K562 (cell line): ENCODE measurements at regions not wholly inside any gene's neighbourhood (a gene's known extent, or its start where the extent isn't known, plus 50 kb on each side); places are given as distances from the start of the nearest gene placed in this dataset.

ENCODE experiments used
- ATAC-seq: fragments of 200-7000 bp; cut with Tn5 transposase; 3 replicates; pipeline ENCODE4 v1.9.1; 2020; ENCODE audit warnings: moderate library complexity
- BruUV-seq: library from RNA; stranded (reverse); fragments of 400-500 nt; replicated peaks from 2 replicates; lab custom pipeline; 2021; lab: Mats Ljungman, UMichigan
- CTCF ChIA-PET: fragments of 300-600 bp; formaldehyde crosslinking; extraction: SDS; loops from one replicate; lab custom pipeline; 2021; ENCODE audit warnings: low intra/inter-chr PET ratio; lab: Yijun Ruan, JAX
- POLR2A ChIA-PET: fragments of 300-600, 350-650 bp; sonication (Branson Sonifier 250); formaldehyde crosslinking; extraction: SDS; loops from one replicate; lab custom pipeline; 2021; ENCODE audit warnings: antibody characterized with exemption, inconsistent platforms; lab: Yijun Ruan, JAX
- DNase-seq, 4 experiments: peaks; one replicate each; pipeline versions ENCODE4 v3.0.0 to v3.0.0-alpha.2; 2011 to 2018; ENCODE audit warnings: low spot score in 3 of 4, mixed read lengths in 3 of 4; ENCODE audit errors: extremely low read depth in 1 of 4
- FAIRE-seq: peaks from 2 replicates; lab custom pipeline; 2011; peaks lifted over from hg19 to GRCh38; lab: Jason Lieb, UNC
- H2AFZ ChIP-seq: 2 replicates; pipeline ENCODE4 v1.6.0; 2011; ENCODE audit warnings: low read depth, low read length, control low read depth, inconsistent platforms
- H3K27ac ChIP-seq: fragments of 200-600 bp; 3 replicates; pipeline ENCODE4 v1.8.0; 2011; ENCODE audit warnings: low read depth, mild to moderate bottlenecking, control low read depth, inconsistent platforms, low read length, moderate library complexity, mixed read lengths; ENCODE audit errors: extremely low read depth
- H3K27me3 ChIP-seq, 2 experiments: fragments of 300-600 bp in 1 of 2; 2 replicates in 1 of 2; 3 replicates in 1 of 2; pipeline versions ENCODE4 v1.6.0 to v1.8.0; 2011; ENCODE audit warnings: inconsistent platforms in 2 of 2, low read length in 2 of 2, mild to moderate bottlenecking in 1 of 2, mixed read lengths in 1 of 2, moderate library complexity in 1 of 2; ENCODE audit not compliant: control insufficient read depth in 2 of 2, insufficient read depth in 2 of 2
- H3K36me3 ChIP-seq: fragments of 300-600 bp; 3 replicates; pipeline ENCODE4 v1.8.0; 2011; ENCODE audit warnings: mild to moderate bottlenecking, low read length, inconsistent platforms; ENCODE audit not compliant: control insufficient read depth, insufficient read depth
- H3K4me1 ChIP-seq, 2 experiments: fragments of 200-600 bp in 1 of 2; replicated peaks in 1 of 2; 2 replicates in 1 of 2; 3 replicates in 1 of 2; pipeline versions ENCODE4 v1.5.1 to v1.8.0; 2011; ENCODE audit warnings: inconsistent platforms in 2 of 2, low read length in 2 of 2, mild to moderate bottlenecking in 1 of 2, mixed read lengths in 1 of 2, moderate library complexity in 1 of 2; ENCODE audit not compliant: control insufficient read depth in 2 of 2, insufficient read depth in 2 of 2
- H3K4me2 ChIP-seq: 2 replicates; pipeline ENCODE4 v1.6.1; 2011; ENCODE audit warnings: low read length, control low read depth, inconsistent platforms, mixed read lengths; ENCODE audit not compliant: insufficient read depth
- H3K4me3 ChIP-seq: fragments of 200-600 bp; sonication (generic), shearing (Covaris generic); 2 replicates; pipeline ENCODE4 v1.5.1; 2016; ENCODE audit warnings: control low read depth, inconsistent platforms
- H3K79me2 ChIP-seq: fragments of 200-600 bp; 3 replicates; pipeline ENCODE4 v1.8.0; 2011; ENCODE audit warnings: low read length, inconsistent platforms; ENCODE audit not compliant: control insufficient read depth, insufficient read depth
- H3K9ac ChIP-seq, 2 experiments: 2 replicates each; pipeline versions ENCODE4 v1.6.0 to v1.6.1; 2011; ENCODE audit warnings: low read depth in 2 of 2, low read length in 2 of 2, control low read depth in 1 of 2, inconsistent platforms in 1 of 2, mild to moderate bottlenecking in 1 of 2, mixed read lengths in 1 of 2; ENCODE audit not compliant: insufficient read depth in 1 of 2
- H3K9me1 ChIP-seq: one replicate; pipeline ENCODE4 v1.6.0; 2011; ENCODE audit warnings: inconsistent platforms, mild to moderate bottlenecking, low read length, moderate library complexity; ENCODE audit not compliant: control insufficient read depth, insufficient read depth
- H3K9me3 ChIP-seq: replicated peaks from 2 replicates; pipeline ENCODE4 v1.5.1; 2011; ENCODE audit warnings: low read depth, low read length, inconsistent platforms; ENCODE audit not compliant: control insufficient read depth, insufficient read depth
- H4K20me1 ChIP-seq: replicated peaks from 2 replicates; pipeline ENCODE4 v1.6.1; 2011; ENCODE audit warnings: low read length, inconsistent platforms, mixed read lengths; ENCODE audit not compliant: control insufficient read depth, insufficient read depth
- CREBBP ChIP-seq: IDR thresholded peaks from one replicate; pipeline ENCODE4 v1.6.1; 2012; ENCODE audit warnings: low read depth, mild to moderate bottlenecking, control low read depth, inconsistent platforms, low read length
- HDAC8 ChIP-seq: fragments of 450-650 bp; IDR thresholded peaks from 2 replicates; pipeline ENCODE4 v1.6.1; 2016; ENCODE audit warnings: mild to moderate bottlenecking, missing genetic modification characterization, moderate library complexity, missing compliant biosample characterization
- HMG20B ChIP-seq: fragments of 250-450 bp; sonication (Bioruptor Pico); IDR thresholded peaks from 2 replicates; pipeline ENCODE4 v1.5.0; 2021; ENCODE audit warnings: mild to moderate bottlenecking
- MTA2 ChIP-seq: fragments of 450-650 bp; IDR thresholded peaks from 2 replicates; pipeline ENCODE4 v1.6.1; 2016; ENCODE audit warnings: low read depth
- RBFOX2 ChIP-seq: fragments of 200-400 bp; formaldehyde crosslinking; IDR thresholded peaks from 2 replicates; pipeline ENCODE4 v1.6.1; 2017; ENCODE audit warnings: low read depth, mild to moderate bottlenecking, low read length, moderate library complexity
- RFX7 ChIP-seq: fragments of 250-450 bp; sonication (Bioruptor Pico); IDR thresholded peaks from 2 replicates; pipeline ENCODE4 v1.5.1; 2021; ENCODE audit warnings: mild to moderate bottlenecking
- ZNF583 ChIP-seq: fragments of 250-450 bp; sonication (Bioruptor Pico); IDR thresholded peaks from 2 replicates; pipeline ENCODE4 v1.4.0; 2020
- WGBS: fragments of 100-300 bp; shearing (Covaris generic); methylation state at CpG from one replicate; pipeline ENCODE4 v1.1.6; 2016; ENCODE audit warnings: low coverage, mixed read lengths; ENCODE audit not compliant: insufficient coverage; ENCODE audit errors: missing lambda C conversion rate; 5-methylcytosine and 5-hydroxymethylcytosine counted together
- in situ Hi-C: fragments of 300-500 bp; cut with MboI; formaldehyde crosslinking; loops from 4 replicates; pipeline ENCODE4 v1.15.0; 2018; ENCODE audit warnings: inconsistent platforms, mixed read lengths
- intact Hi-C: fragments of 100-400 bp; cut with micrococcal nuclease; formaldehyde crosslinking; loops from 2 replicates; pipeline ENCODE4 v1.14.2; 2022
- TF ChIP-seq, protein P1 (sequence below): sonication (generic); formaldehyde crosslinking; IDR thresholded peaks from 2 replicates; pipeline ENCODE4 v1.8.0; 2022; ENCODE audit warnings: mild to moderate bottlenecking, missing genetic modification reagents
- TF ChIP-seq, protein P2 (sequence below), 2 experiments: fragments of 450-650 bp in 1 of 2; sonication (generic) in 1 of 2; formaldehyde crosslinking in 1 of 2; IDR thresholded peaks; 2 replicates each; pipeline versions ENCODE4 v1.7.1 to v1.9.0; 2016 to 2022; ENCODE audit warnings: inconsistent platforms in 1 of 2, mild to moderate bottlenecking in 1 of 2, missing genetic modification reagents in 1 of 2

DNA sequence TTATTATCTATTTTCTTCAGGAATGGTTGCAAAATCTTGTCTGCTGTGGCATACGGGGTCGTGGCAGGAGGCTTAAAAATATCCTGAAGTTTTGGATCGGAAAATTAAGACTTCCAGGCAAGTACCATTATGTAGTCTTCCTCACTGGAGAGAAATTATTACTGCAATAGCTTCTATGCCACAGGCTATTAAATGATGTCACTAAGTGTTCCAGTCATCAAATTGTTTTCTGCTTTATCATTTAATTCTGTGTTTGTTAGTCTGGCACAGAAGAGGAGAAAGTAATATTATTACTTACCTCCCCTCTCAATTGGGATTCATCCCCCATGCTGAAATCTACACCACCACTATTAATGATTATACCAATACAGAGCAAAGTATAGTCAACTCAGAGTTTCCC is 378.2 kb upstream of the ALCAM start:
- no peak overlapping the region for H3K9ac ChIP-seq
- no peak for DNase-seq
- H3K4me2 ChIP-seq: no peak overlapping the region
- 0% methylated on average over 3 of the region's 3 CpGs for WGBS
- no peaks in the 10 kb centered on the region for H4K20me1 ChIP-seq
- no peak overlapping the region for H2AFZ ChIP-seq
- no peak for FAIRE-seq
- in situ Hi-C loops (no loop called here), intact Hi-C loops (no loop called here)
- CTCF ChIA-PET: no interaction called here
- H3K79me2 ChIP-seq: no peaks in the 10 kb centered on the region
- H3K4me1 ChIP-seq: no peaks in the 10 kb centered on the region
- no peak for ATAC-seq
- H3K4me3 ChIP-seq: no peak overlapping the region
- no peaks in the 10 kb centered on the region for H3K9me1 ChIP-seq
- POLR2A ChIA-PET: no interaction called here
- H3K27ac ChIP-seq: no peak overlapping the region
- H3K27me3 ChIP-seq: no peaks in the 10 kb centered on the region
- H3K9me3 ChIP-seq: no peaks in the 10 kb centered on the region
- BruUV-seq: no TSS peak
- no peaks in the 10 kb centered on the region for H3K36me3 ChIP-seq
- TF ChIP-seq HDAC8 (tag) (no peak), ZNF583 (no peak), CREBBP (no peak), MTA2 (no peak), RFX7 (CRISPR knock-in tag) (no peak), RBFOX2 (no peak), HMG20B (CRISPR knock-in tag) (no peak)
- TF ChIP-seq, protein P1, sequence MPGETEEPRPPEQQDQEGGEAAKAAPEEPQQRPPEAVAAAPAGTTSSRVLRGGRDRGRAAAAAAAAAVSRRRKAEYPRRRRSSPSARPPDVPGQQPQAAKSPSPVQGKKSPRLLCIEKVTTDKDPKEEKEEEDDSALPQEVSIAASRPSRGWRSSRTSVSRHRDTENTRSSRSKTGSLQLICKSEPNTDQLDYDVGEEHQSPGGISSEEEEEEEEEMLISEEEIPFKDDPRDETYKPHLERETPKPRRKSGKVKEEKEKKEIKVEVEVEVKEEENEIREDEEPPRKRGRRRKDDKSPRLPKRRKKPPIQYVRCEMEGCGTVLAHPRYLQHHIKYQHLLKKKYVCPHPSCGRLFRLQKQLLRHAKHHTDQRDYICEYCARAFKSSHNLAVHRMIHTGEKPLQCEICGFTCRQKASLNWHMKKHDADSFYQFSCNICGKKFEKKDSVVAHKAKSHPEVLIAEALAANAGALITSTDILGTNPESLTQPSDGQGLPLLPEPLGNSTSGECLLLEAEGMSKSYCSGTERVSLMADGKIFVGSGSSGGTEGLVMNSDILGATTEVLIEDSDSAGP (CRISPR knock-in tag): no peak
- TF ChIP-seq, protein P2, sequence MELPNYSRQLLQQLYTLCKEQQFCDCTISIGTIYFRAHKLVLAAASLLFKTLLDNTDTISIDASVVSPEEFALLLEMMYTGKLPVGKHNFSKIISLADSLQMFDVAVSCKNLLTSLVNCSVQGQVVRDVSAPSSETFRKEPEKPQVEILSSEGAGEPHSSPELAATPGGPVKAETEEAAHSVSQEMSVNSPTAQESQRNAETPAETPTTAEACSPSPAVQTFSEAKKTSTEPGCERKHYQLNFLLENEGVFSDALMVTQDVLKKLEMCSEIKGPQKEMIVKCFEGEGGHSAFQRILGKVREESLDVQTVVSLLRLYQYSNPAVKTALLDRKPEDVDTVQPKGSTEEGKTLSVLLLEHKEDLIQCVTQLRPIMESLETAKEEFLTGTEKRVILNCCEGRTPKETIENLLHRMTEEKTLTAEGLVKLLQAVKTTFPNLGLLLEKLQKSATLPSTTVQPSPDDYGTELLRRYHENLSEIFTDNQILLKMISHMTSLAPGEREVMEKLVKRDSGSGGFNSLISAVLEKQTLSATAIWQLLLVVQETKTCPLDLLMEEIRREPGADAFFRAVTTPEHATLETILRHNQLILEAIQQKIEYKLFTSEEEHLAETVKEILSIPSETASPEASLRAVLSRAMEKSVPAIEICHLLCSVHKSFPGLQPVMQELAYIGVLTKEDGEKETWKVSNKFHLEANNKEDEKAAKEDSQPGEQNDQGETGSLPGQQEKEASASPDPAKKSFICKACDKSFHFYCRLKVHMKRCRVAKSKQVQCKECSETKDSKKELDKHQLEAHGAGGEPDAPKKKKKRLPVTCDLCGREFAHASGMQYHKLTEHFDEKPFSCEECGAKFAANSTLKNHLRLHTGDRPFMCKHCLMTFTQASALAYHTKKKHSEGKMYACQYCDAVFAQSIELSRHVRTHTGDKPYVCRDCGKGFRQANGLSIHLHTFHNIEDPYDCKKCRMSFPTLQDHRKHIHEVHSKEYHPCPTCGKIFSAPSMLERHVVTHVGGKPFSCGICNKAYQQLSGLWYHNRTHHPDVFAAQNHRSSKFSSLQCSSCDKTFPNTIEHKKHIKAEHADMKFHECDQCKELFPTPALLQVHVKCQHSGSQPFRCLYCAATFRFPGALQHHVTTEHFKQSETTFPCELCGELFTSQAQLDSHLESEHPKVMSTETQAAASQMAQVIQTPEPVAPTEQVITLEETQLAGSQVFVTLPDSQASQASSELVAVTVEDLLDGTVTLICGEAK (IDR thresholded peaks at IDR 0.05): no peak
- TF ChIP-seq, protein P2 (CRISPR knock-in tag; IDR thresholded peaks at IDR 0.05): no peak
